Brain microvascular endothelial cell (primary cell): ENCODE measurements at regions not wholly inside any gene's neighbourhood (a gene's known extent, or its start where the extent isn't known, plus 50 kb on each side); places are given as distances from the start of the nearest gene placed in this dataset.

Source experiments
- DNase-seq: peaks from one replicate; pipeline ENCODE4 v3.0.0-alpha.2; 2020
- H3K27ac ChIP-seq: fragments of 250-450 bp; sonication (Bioruptor Pico); 2 replicates; pipeline ENCODE4 v1.5.1; 2020; ENCODE audit warnings: mild to moderate bottlenecking, moderate library complexity
- H3K27me3 ChIP-seq: fragments of 250-450 bp; sonication (Bioruptor Pico); replicated peaks from 2 replicates; pipeline ENCODE4 v1.5.1; 2020; ENCODE audit warnings: mild to moderate bottlenecking
- H3K36me3 ChIP-seq: fragments of 250-450 bp; sonication (Bioruptor Pico); replicated peaks from 2 replicates; pipeline ENCODE4 v1.5.1; 2020; ENCODE audit warnings: mild to moderate bottlenecking
- H3K4me3 ChIP-seq: 2 replicates; pipeline ENCODE4 v1.5.1; 2011; ENCODE audit warnings: low read depth, mild to moderate bottlenecking, control low read depth, low read length, moderate library complexity
- in situ Hi-C: cut with HindIII; loops from 2 replicates; pipeline ENCODE4 v1.10.0; 2017; ENCODE audit warnings: low sequenced_read_pairs, low pct_ligation_motif_present
- TF ChIP-seq, protein P1 (sequence below): IDR thresholded peaks from 2 replicates; pipeline ENCODE4 v1.5.1; 2011; ENCODE audit warnings: low read depth, mild to moderate bottlenecking, moderate library complexity, low read length, control low read depth, inconsistent platforms; ENCODE audit errors: missing control alignments

DNA sequence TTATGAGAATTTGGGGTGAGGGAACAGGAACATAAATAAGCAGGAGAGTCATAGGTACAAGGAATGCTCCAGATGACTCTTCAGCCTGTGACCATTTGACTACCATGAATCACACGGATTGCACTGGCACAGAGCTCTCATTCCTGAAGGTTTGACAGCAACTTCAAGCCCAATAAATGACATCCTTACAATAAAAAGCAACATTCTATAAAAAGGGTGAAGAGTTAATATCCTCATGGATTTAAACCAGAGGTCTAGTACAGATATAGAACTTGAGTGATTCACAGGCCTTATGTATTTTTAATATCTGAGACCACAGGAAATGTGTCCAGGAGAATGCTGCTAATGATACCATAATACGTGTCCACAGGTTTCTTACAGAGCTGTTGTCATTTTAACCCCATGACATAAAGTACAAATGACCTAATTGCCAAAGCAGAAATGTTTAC lies 158.1 kb downstream of the IRS2 start:
- no peaks in the 10 kb centered on the region for H3K36me3 ChIP-seq
- DNase-seq, result peak; percentile 79
- TF ChIP-seq, protein P1, sequence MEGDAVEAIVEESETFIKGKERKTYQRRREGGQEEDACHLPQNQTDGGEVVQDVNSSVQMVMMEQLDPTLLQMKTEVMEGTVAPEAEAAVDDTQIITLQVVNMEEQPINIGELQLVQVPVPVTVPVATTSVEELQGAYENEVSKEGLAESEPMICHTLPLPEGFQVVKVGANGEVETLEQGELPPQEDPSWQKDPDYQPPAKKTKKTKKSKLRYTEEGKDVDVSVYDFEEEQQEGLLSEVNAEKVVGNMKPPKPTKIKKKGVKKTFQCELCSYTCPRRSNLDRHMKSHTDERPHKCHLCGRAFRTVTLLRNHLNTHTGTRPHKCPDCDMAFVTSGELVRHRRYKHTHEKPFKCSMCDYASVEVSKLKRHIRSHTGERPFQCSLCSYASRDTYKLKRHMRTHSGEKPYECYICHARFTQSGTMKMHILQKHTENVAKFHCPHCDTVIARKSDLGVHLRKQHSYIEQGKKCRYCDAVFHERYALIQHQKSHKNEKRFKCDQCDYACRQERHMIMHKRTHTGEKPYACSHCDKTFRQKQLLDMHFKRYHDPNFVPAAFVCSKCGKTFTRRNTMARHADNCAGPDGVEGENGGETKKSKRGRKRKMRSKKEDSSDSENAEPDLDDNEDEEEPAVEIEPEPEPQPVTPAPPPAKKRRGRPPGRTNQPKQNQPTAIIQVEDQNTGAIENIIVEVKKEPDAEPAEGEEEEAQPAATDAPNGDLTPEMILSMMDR, result no peak

DNA sequence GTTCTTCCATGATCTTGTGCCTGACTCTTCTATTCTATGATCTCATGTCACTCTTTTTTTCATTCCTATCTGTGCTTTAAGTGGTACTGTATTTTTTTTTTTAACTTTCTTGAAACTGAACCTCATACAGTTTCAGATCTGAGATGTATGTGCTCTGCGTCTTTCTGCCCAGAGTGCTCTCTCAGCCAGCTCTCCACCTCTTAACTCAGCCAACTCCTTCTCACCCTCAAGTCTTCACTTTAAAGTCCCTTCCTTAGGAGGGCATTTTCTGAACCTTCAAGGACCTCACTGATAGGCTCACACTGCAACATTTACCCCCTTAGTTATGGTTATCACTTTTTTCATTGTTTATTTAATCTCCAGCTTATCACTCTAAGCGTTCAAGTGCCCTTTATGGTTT lies 158.7 kb downstream of the IRS2 start:
- Histone ChIP-seq H3K27me3 (no peaks in the 10 kb centered on the region), H3K27ac (peak overlapping the region; percentile 32), H3K4me3 (no peak overlapping the region), H3K36me3 (no peaks in the 10 kb centered on the region)
- in situ Hi-C loops, result no loop called here
- no peak for DNase-seq
- TF ChIP-seq, protein P1, result no peak

More for the DNA sequence above, 158.1 kb downstream of the IRS2 start:
- in situ Hi-C loops, result no loop called here
- Histone ChIP-seq H3K4me3 (no peak overlapping the region), H3K27me3 (no peaks in the 10 kb centered on the region), H3K27ac (peak overlapping the region; percentile 44)

DNA sequence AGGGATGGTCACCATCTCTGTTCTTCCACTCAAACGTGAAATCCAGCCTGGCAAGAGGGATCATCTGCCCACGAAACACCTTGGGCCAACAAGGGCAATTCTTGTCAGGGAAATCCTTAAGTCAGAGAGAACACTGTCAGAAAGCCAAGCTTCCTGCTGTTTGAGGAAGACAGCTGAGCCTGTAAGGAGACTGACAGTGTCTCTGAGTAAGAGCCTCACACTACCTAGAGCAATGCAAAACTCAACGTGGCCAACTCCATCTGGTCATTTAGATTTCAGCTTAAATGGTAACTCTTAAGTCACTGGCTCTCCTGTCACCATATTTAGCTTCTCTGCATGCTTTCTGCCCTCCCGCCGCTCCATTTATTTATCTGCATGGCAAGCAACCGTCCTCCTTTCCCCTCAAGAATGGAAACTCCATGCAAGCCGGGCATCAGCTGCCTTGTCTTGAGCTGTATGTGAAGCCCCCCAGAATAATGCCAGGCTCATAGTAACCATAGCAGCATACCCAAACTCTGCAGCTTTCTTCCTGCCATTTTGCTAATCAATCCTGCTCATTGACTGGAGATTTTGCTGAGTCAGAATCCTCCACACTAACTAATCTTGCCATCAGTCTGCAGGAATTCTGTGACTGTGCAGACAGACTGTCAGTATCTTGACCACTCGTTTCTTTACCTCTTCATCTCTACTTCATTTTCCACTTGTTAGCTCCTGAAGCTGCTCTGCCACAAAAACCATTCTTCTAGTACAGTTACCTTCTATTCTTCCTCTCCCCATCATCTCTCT lies 159.8 kb downstream of the IRS2 start:
- Histone ChIP-seq H3K27ac (no peak overlapping the region), H3K27me3 (no peaks in the 10 kb centered on the region), H3K36me3 (no peaks in the 10 kb centered on the region), H3K4me3 (no peak overlapping the region)
- in situ Hi-C loops, result no loop called here
- no peak for DNase-seq
- TF ChIP-seq, protein P1, result no peak

DNA sequence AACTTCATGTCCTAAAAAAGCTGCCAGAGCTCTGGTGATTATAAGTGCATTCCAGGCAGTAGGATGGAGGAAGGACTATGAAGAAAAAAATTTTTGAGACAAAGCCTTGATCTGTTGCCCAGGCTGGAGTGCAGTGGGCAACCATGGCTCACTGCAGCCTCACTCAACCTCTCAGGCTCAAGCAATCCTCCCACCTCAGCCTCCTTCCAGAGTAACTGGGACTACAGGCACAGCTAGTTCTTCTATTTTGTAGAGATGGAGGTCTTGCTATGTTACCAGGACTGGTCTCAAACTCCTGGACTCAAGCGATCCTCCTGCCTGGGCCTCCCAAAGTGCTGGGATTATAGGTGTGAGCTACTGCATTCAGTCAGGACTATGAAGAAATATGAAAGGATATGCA lies 161.2 kb downstream of the IRS2 start:
- no peak overlapping the region for H3K27ac ChIP-seq
- no peaks in the 10 kb centered on the region for H3K36me3 ChIP-seq
- in situ Hi-C loops, result no loop called here
- DNase-seq, result no peak
- TF ChIP-seq, protein P1, result no peak
- no peaks in the 10 kb centered on the region for H3K27me3 ChIP-seq
- no peak overlapping the region for H3K4me3 ChIP-seq

DNA sequence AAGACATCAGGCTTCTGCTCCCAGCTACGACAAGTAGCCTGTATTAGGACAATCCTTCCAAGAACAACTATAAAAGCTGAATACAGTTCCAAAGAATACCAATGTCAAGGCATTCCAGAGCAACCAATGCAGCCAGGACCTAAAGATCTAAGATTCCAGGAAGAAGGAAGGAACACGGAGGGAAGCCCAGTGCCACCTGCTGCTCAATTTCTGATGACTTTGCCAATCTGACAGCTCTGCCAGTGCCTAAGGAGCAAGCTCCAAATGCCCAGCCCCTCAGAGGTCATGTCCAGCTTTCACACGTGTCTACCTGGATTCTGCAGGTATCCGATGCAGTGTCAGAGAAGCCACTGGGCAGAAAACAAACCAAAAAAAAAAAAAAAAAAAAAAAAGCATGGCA lies 164.4 kb downstream of the IRS2 start:
- H3K27ac ChIP-seq, result no peak overlapping the region
- DNase-seq, result no peak
- H3K36me3 ChIP-seq, result no peaks in the 10 kb centered on the region
- in situ Hi-C loops, result no loop called here
- H3K27me3 ChIP-seq, result no peaks in the 10 kb centered on the region
- H3K4me3 ChIP-seq, result no peak overlapping the region
- TF ChIP-seq, protein P1, result no peak
